ENCODE measurements at regions not wholly inside any gene's neighbourhood (a gene's known extent, or its start where the extent isn't known, plus 50 kb on each side); places are given as distances from the start of the nearest gene placed in this dataset.
"Not testable (repeated sequence)": the region's sequence is repeated elsewhere in the genome, so short reads cannot be mapped to it uniquely, and the experiment has no call there.

DNA sequence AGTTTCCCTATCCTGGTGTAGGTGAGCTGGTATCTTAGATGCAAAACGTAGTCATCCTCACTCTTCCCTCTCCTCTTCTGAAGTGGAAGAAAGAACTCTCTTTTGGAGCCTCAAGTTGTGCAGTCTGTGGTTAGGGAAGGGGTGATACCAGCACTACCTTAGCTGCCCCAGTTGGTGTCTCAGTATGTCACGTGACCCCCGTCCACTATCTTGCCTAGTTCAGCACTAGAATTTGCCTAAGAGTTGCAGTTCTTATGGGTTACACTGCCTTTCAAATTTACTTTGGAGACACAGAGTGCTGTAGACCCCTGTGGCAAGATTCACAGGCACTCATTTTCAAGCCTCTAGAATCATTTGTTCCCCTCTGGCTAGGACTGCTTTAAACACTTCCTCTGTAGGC is 322.8 kb upstream of the EDA2R start:
- Mint-ChIP-seq H3K4me1 (ENCODE audit: low read depth) (no peaks in the 10 kb centered on the region), H3K9me3 (ENCODE audit: low read depth) (peaks cover 6% of the 10 kb centered on the region), H3K36me3 (no peaks in the 10 kb centered on the region), H3K27ac (no peak overlapping the region), H3K4me3 (no peak overlapping the region), H3K27me3 (no peaks in the 10 kb centered on the region)

GRCh38 chrX:66931713-66932112 is 292.8 kb upstream of the EDA2R start:
- H3K9me3 Mint-ChIP-seq (ENCODE audit: low read depth) = peaks cover 8% of the 10 kb centered on the region
- H3K27ac Mint-ChIP-seq = no peak overlapping the region
- no peak overlapping the region for H3K4me3 Mint-ChIP-seq
- no peaks in the 10 kb centered on the region for H3K4me1 Mint-ChIP-seq (ENCODE audit: low read depth)
- H3K27me3 Mint-ChIP-seq = no peaks in the 10 kb centered on the region
- no peaks in the 10 kb centered on the region for H3K36me3 Mint-ChIP-seq

- H3K27me3 Mint-ChIP-seq; H3K36me3 Mint-ChIP-seq; H3K9me3 Mint-ChIP-seq (ENCODE audit: low read depth); H3K27ac Mint-ChIP-seq; H3K4me1 Mint-ChIP-seq (ENCODE audit: low read depth); H3K4me3 Mint-ChIP-seq: not testable (repeated sequence)
Measured at GRCh38 chrX:66930516-66930915, 291.6 kb upstream of the EDA2R start.

- no peaks in the 10 kb centered on the region for H3K27me3 Mint-ChIP-seq
- H3K9me3 Mint-ChIP-seq (ENCODE audit: low read depth) = no peaks in the 10 kb centered on the region
- H3K4me1 Mint-ChIP-seq (ENCODE audit: low read depth) = no peaks in the 10 kb centered on the region
- no peak overlapping the region for H3K4me3 Mint-ChIP-seq
- no peak overlapping the region for H3K27ac Mint-ChIP-seq
- no peaks in the 10 kb centered on the region for H3K36me3 Mint-ChIP-seq
Measured at GRCh38 chrX:66920296-66920695, 281.4 kb upstream of the EDA2R start.

DNA sequence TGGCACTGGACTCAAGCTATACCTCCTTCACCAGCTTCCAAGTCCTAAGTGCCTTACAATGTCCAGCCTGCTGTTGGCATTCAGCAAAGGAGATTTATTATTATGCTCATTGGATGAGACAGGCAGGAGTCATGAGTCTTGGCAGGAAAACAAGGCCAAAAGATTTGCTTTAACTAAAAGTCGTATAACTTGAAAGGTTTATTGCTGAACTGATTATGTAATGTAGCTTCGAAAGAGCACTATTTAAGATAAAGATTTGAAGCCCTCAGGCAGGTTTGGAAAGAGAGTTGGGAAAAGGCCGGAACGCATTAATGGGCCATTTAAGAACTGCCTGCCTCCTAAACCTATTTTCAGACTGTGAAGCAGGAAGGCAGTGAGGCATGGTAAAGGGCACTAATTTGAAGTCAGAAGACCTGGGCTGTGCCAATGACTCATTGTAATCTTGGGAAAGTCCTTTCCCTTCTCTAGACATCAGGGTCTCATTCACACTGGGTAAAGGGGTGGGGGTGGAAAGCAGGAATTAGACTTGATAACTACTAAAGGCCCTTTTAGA is 280.5 kb upstream of the EDA2R start:
- no peaks in the 10 kb centered on the region for H3K4me1 Mint-ChIP-seq (ENCODE audit: low read depth)
- no peaks in the 10 kb centered on the region for H3K36me3 Mint-ChIP-seq
- H3K4me3 Mint-ChIP-seq = no peak overlapping the region
- no peak overlapping the region for H3K27ac Mint-ChIP-seq
- H3K9me3 Mint-ChIP-seq (ENCODE audit: low read depth) = peaks cover 3% of the 10 kb centered on the region
- peaks cover 4% of the 10 kb centered on the region for H3K27me3 Mint-ChIP-seq

DNA sequence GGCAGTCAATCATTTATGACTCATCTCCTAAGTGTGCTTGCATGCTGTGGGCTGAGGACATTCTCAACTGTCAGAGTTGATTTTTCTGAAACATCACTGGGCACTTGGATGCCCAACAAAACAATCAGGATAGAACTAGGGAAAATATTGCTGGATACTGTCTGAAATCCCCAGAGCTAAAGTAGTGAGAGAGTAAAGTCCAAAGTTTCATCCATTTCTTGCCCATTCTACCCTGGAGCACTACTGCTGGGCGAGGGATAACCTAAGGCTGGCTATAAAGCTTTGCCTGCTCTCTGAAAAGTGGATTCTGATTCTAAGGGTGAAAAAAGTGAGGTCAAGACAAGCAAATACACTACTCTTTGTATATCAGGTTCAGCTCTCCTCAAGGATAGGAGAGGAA is 279.6 kb upstream of the EDA2R start:
- Mint-ChIP-seq H3K36me3 (no peaks in the 10 kb centered on the region), H3K4me1 (ENCODE audit: low read depth) (no peaks in the 10 kb centered on the region), H3K9me3 (ENCODE audit: low read depth) (peaks cover 3% of the 10 kb centered on the region), H3K4me3 (no peak overlapping the region), H3K27me3 (peaks cover 4% of the 10 kb centered on the region), H3K27ac (no peak overlapping the region)

DNA sequence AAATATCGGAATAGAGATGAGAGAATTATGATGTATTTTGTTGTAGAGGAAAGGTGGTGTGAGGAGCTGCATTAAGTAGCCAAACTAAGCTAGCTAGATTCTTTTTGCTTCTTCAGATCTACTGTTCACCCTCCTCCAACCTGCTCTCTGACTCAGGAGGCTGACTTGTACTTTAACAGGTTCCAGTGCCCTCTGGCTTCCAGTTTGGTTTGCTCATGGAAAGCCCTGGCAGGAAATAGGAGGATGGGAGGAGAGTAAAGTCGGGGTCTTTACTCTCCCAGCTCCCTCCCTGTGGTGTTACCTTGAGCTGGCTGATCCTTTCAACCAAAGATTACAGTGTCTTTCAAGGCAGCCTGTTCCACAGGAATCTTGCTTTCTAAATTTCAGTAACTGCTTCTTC is 277.0 kb upstream of the EDA2R start:
- no peaks in the 10 kb centered on the region for H3K36me3 Mint-ChIP-seq

GRCh38 chrX:66914080-66914479 is 275.2 kb upstream of the EDA2R start:
- Mint-ChIP-seq H3K27me3 (peaks cover 4% of the 10 kb centered on the region), H3K36me3 (no peaks in the 10 kb centered on the region), H3K27ac (no peak overlapping the region), H3K4me1 (ENCODE audit: low read depth) (no peaks in the 10 kb centered on the region), H3K9me3 (ENCODE audit: low read depth) (peaks cover 3% of the 10 kb centered on the region), H3K4me3 (no peak overlapping the region)

More for the DNA sequence above, 277.0 kb upstream of the EDA2R start:
- Mint-ChIP-seq H3K4me1 (ENCODE audit: low read depth) (no peaks in the 10 kb centered on the region), H3K27ac (no peak overlapping the region), H3K4me3 (no peak overlapping the region), H3K27me3 (peaks cover 4% of the 10 kb centered on the region), H3K9me3 (ENCODE audit: low read depth) (peaks cover 3% of the 10 kb centered on the region)

DNA sequence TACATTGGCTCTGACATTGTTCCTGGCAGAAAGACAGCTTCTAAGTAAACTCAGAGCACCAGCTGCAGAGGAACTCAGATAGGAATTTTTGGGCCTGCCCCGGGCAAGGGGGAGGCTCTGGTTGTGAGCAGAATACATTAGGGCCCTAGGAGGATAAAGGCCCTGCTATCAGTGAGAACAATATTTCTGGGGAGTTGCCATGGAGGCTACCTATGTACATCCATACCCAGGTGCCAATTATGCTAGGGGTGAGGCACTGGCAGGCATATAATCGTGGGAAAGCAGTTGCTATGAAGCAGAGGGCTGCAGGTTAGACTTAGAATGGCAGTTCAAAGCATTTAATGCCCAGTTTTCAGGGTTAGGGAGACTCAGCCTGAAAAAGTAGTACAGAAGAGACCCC is 273.5 kb upstream of the EDA2R start:
- Mint-ChIP-seq H3K9me3 (ENCODE audit: low read depth) (peaks cover 3% of the 10 kb centered on the region), H3K27me3 (peaks cover 4% of the 10 kb centered on the region)

DNA sequence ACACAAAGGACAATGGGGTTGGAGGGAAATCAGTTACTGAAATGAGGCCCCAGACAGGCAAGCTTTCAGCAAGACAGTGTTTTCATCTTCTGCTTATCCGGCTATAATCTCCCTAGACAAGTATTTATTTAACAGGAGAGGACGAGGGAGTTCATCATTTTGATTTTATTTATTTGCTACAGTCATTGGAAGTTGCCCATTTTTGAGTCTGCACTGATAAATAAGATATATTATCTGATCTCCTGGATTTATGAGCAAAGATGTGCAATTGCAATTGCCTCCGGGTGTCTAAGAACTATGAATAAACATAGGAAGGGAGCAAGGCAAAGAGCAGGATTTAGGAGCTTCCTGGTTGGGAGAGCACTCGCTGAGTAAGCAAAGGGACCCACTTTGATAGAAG is 263.2 kb upstream of the EDA2R start:
- no peak overlapping the region for H3K27ac Mint-ChIP-seq
- no peaks in the 10 kb centered on the region for H3K4me1 Mint-ChIP-seq (ENCODE audit: low read depth)
- H3K36me3 Mint-ChIP-seq = no peaks in the 10 kb centered on the region
- no peak overlapping the region for H3K4me3 Mint-ChIP-seq
- no peaks in the 10 kb centered on the region for H3K27me3 Mint-ChIP-seq
- no peaks in the 10 kb centered on the region for H3K9me3 Mint-ChIP-seq (ENCODE audit: low read depth)

More for the DNA sequence above, 273.5 kb upstream of the EDA2R start:
- no peaks in the 10 kb centered on the region for H3K4me1 Mint-ChIP-seq (ENCODE audit: low read depth)
- no peaks in the 10 kb centered on the region for H3K36me3 Mint-ChIP-seq
- H3K4me3 Mint-ChIP-seq = no peak overlapping the region
- no peak overlapping the region for H3K27ac Mint-ChIP-seq

- Mint-ChIP-seq H3K27ac (no peak overlapping the region), H3K27me3 (no peaks in the 10 kb centered on the region), H3K9me3 (ENCODE audit: low read depth) (no peaks in the 10 kb centered on the region), H3K4me3 (no peak overlapping the region), H3K36me3 (no peaks in the 10 kb centered on the region), H3K4me1 (ENCODE audit: low read depth) (no peaks in the 10 kb centered on the region)
Measured at GRCh38 chrX:66900886-66901285, 262.0 kb upstream of the EDA2R start.

DNA sequence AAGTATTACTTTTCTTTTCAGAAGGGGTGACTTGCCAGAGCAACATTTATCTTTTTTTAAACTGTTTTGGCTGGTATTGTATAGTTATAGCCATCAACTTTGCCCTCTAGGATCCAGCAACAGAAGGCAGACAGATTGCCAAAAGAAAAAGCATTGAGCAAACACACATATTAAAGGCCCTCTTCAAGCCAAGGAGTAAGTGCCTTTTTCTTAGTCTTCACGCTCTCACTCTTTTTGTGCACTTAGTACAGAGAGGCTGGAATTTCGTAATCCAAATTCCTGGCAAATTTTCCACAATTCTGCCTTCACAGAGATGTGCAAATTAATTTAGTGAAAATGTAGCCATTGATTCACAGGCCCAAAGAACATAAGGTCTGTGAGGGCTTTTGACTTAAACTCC is 253.1 kb upstream of the EDA2R start:
- no peak overlapping the region for H3K27ac Mint-ChIP-seq
- H3K4me1 Mint-ChIP-seq (ENCODE audit: low read depth) = no peaks in the 10 kb centered on the region
- H3K36me3 Mint-ChIP-seq = no peaks in the 10 kb centered on the region
- no peak overlapping the region for H3K4me3 Mint-ChIP-seq
- H3K9me3 Mint-ChIP-seq (ENCODE audit: low read depth) = no peaks in the 10 kb centered on the region
- H3K27me3 Mint-ChIP-seq = no peaks in the 10 kb centered on the region

GRCh38 chrX:66889418-66889817 is 250.5 kb upstream of the EDA2R start:
- H3K27ac Mint-ChIP-seq = no peak overlapping the region
- no peaks in the 10 kb centered on the region for H3K27me3 Mint-ChIP-seq
- H3K9me3 Mint-ChIP-seq (ENCODE audit: low read depth) = no peaks in the 10 kb centered on the region
- no peak overlapping the region for H3K4me3 Mint-ChIP-seq
- H3K36me3 Mint-ChIP-seq = no peaks in the 10 kb centered on the region
- H3K4me1 Mint-ChIP-seq (ENCODE audit: low read depth) = no peaks in the 10 kb centered on the region

DNA sequence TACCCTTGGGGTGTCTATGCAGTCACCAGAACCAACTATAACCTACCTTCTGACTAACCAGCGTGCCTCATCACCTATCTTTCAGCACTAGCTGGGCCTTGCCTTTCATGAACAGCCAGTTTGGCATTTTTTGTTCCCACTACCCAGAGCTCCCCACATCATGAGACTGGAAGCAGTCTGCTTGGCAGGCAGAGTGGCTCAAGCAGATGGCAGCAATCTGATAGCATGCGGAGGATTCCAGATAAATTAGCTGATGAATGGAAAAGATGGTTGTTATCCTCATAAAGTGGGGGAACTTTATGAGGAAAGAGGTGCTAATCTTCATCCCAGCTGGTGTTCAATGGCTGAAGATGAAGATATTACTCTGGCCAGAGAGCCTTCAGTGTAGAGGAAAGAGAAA is 243.2 kb upstream of the EDA2R start:
- Mint-ChIP-seq H3K27me3 (peaks cover 5% of the 10 kb centered on the region), H3K9me3 (ENCODE audit: low read depth) (no peaks in the 10 kb centered on the region), H3K4me1 (ENCODE audit: low read depth) (no peaks in the 10 kb centered on the region), H3K4me3 (no peak overlapping the region), H3K36me3 (no peaks in the 10 kb centered on the region), H3K27ac (no peak overlapping the region)

GRCh38 chrX:66876776-66877175 is 237.9 kb upstream of the EDA2R start:
- no peak overlapping the region for H3K4me3 Mint-ChIP-seq
- H3K4me1 Mint-ChIP-seq (ENCODE audit: low read depth) = no peaks in the 10 kb centered on the region
- H3K36me3 Mint-ChIP-seq = no peaks in the 10 kb centered on the region
- H3K27me3 Mint-ChIP-seq = peaks cover 5% of the 10 kb centered on the region
- H3K27ac Mint-ChIP-seq = no peak overlapping the region
- no peaks in the 10 kb centered on the region for H3K9me3 Mint-ChIP-seq (ENCODE audit: low read depth)

GRCh38 chrX:66872771-66873170 is 233.9 kb upstream of the EDA2R start:
- H3K27ac Mint-ChIP-seq = no peak overlapping the region
- no peaks in the 10 kb centered on the region for H3K4me1 Mint-ChIP-seq (ENCODE audit: low read depth)
- no peaks in the 10 kb centered on the region for H3K9me3 Mint-ChIP-seq (ENCODE audit: low read depth)
- no peak overlapping the region for H3K4me3 Mint-ChIP-seq
- no peaks in the 10 kb centered on the region for H3K27me3 Mint-ChIP-seq
- H3K36me3 Mint-ChIP-seq = no peaks in the 10 kb centered on the region

Measured in activated naive CD8-positive, alpha-beta T cell (primary cell).